Heart right ventricle (tissue), 16 donors: ENCODE measurements at regions not wholly inside any gene's neighbourhood (a gene's known extent, or its start where the extent isn't known, plus 50 kb on each side); places are given as distances from the start of the nearest gene placed in this dataset.
"Not testable (repeated sequence)": the region's sequence is repeated elsewhere in the genome, so short reads cannot be mapped to it uniquely, and the experiment has no call there.

Source experiments
- ATAC-seq, 8 donors: fragments of 200-7000 bp; cut with Tn5 transposase; one replicate each; pipeline ENCODE4 v1.9.1; 2020; ENCODE audit warnings: mild to moderate bottlenecking in 8 of 8, moderate library complexity in 8 of 8, moderate number of reproducible peaks in 1 of 8
- DNase-seq, 2 donors: peaks; one replicate each; pipeline ENCODE4 v3.0.0-alpha.2; 2020
- H3K27ac ChIP-seq, 10 donors: fragments of 200-600 bp; sonication (generic) in 2 of 10; one replicate each; pipeline versions ENCODE4 v1.5.0 to v1.8.0; 2020 to 2022; ENCODE audit warnings: mild to moderate bottlenecking in 3 of 10
- H3K27me3 ChIP-seq, 7 donors: fragments of 200-600 bp; one replicate each; pipeline ENCODE4 v1.8.0; 2021 to 2022; ENCODE audit warnings: mild to moderate bottlenecking in 2 of 7
- H3K36me3 ChIP-seq, 9 donors: fragments of 200-600 bp; sonication (generic) in 1 of 9; one replicate each; pipeline versions ENCODE4 v1.5.0 to v1.8.0; 2020 to 2022; ENCODE audit warnings: mild to moderate bottlenecking in 2 of 9
- H3K4me1 ChIP-seq, 9 donors: fragments of 200-600 bp; sonication (generic) in 1 of 9; one replicate each; pipeline versions ENCODE4 v1.5.0 to v1.8.0; 2020 to 2022; ENCODE audit warnings: mild to moderate bottlenecking in 4 of 9
- H3K4me3 ChIP-seq, 10 donors: fragments of 200-600 bp; sonication (generic) in 2 of 10; one replicate each; pipeline versions ENCODE4 v1.5.0 to v1.8.0; 2020 to 2022; ENCODE audit warnings: mild to moderate bottlenecking in 7 of 10, moderate library complexity in 2 of 10
- H3K9me3 ChIP-seq, 11 donors: fragments of 200-600 bp in 10 of 11; sonication (generic) in 2 of 11; one replicate each; pipeline versions ENCODE4 v1.5.0 to v1.8.0; 2013 to 2022; ENCODE audit warnings: mild to moderate bottlenecking in 2 of 11, control low read depth in 1 of 11, moderate library complexity in 1 of 11
- CTCF ChIP-seq, 9 donors: fragments of 200-600 bp; sonication (generic) in 2 of 9; IDR thresholded peaks; one replicate each; pipeline versions ENCODE4 v1.5.0 to v1.8.0; 2021 to 2022; ENCODE audit warnings: antibody characterized with exemption in 9 of 9, mild to moderate bottlenecking in 5 of 9, moderate library complexity in 1 of 9
- WGBS, 2 donors: extraction: QIAGEN DNeasy Blood & Tissue Kit; methylation state at CpG; one replicate each; pipeline ENCODE4 v1.1.7; 2013; ENCODE audit warnings: inconsistent platforms in 1 of 2; 5-methylcytosine and 5-hydroxymethylcytosine counted together
- intact Hi-C, 10 donors: fragments of 100-400 bp; cut with DNase I; formaldehyde crosslinking; loops; one replicate each; pipeline versions ENCODE4 v1.11.1 to v1.14.2; 2022
- donor health status: Arrhythmogenic right ventricular cardiomyopathy.
- donor health status: ischemic (EF 13 %, LVEDD 7.1; RV severe dilation, severe dysfunction).
- donor health status: healthy with polysubstance abuse.
- donor health status: DM: no; HTN: yes; CAD: no.
- donor health status: DM: no; HTN: no; CAD: no.
- donor health status: ischemic (EF 25% LVEDD 6.9; RV normal size, moderate dysfunction).
- donor health status: ischemic (EF 25% LVEDD 5.7; RV mildly dilated, moderate dysfunction).
- donor health status: healthy.
- donor health status: DM: yes; HTN: yes; CAD: no.
- donor health status: Ischemic cardiomyopathy.
- donor health status: ischemic (EF 35%, LVEDD 5.7; RV mildly dilated, moderate dysfunction).
- donor health status: nonischemic (EF 11% LVEDD 7.7; RV severe dilation, severe dysfunction).
- donor health status: DM: yes; HTN: yes; CAD: no.
- donor health status: PGD.
- donor health status: ischemic (EF 29% LVEDD 5.4; RV normal size, mild dysfunction).
- donor health status: nonischemic (EF 23%, LVEDD 6.1; RV moderate dilation, normal function).

- no peak overlapping the region for H3K4me3 ChIP-seq
- WGBS, 2 donors, result 66 to 76% methylated on average over 2 of the region's 2 CpGs
- H3K4me1 ChIP-seq, result no peaks in the 10 kb centered on the region
- H3K27ac ChIP-seq, result no peak overlapping the region
- no peak for TF ChIP-seq CTCF (IDR thresholded peaks at IDR 0.05)
- DNase-seq (no peak), ATAC-seq (no peak)
- no peaks in the 10 kb centered on the region for H3K36me3 ChIP-seq
- no peaks in the 10 kb centered on the region for H3K9me3 ChIP-seq
- intact Hi-C loops, result no loop called here
- no peaks in the 10 kb centered on the region for H3K27me3 ChIP-seq
These were observed 104.0 kb upstream of the SLC16A7 start for GRCh38 chr12:59491877-59492276.

- Histone ChIP-seq H3K4me3 (no peak overlapping the region), H3K36me3 (no peaks in the 10 kb centered on the region), H3K27me3 (no peaks in the 10 kb centered on the region), H3K9me3 (peaks cover 0 to 1% (median 0%) of the 10 kb centered on the region in 11 donors), H3K4me1 (no peaks in the 10 kb centered on the region), H3K27ac (no peak overlapping the region)
- 0 to 7% methylated on average over 1 of the region's 1 CpG for WGBS, 2 donors
- DNase-seq (no peak), ATAC-seq (no peak)
- intact Hi-C loops, result no loop called here
- no peak for TF ChIP-seq CTCF (IDR thresholded peaks at IDR 0.05)
These were observed 109.0 kb upstream of the SLC16A7 start for GRCh38 chr12:59486827-59487226.

- no peaks in the 10 kb centered on the region for H3K36me3 ChIP-seq
- intact Hi-C loops, result no loop called here
- H3K4me1 ChIP-seq, result no peaks in the 10 kb centered on the region
- H3K9me3 ChIP-seq, result peaks cover 0 to 9% (median 0%) of the 10 kb centered on the region in 11 donors
- H3K27me3 ChIP-seq, result no peaks in the 10 kb centered on the region
- H3K4me3 ChIP-seq, result no peak overlapping the region
- ATAC-seq (no peak), DNase-seq (no peak)
- no peak for TF ChIP-seq CTCF (IDR thresholded peaks at IDR 0.05)
- H3K27ac ChIP-seq, result no peak overlapping the region
These were observed 111.3 kb upstream of the SLC16A7 start for GRCh38 chr12:59484575-59484974.

GRCh38 chr12:59474236-59474635 is 121.6 kb upstream of the SLC16A7 start:
- ATAC-seq, H3K27ac ChIP-seq, H3K4me3 ChIP-seq, H3K36me3 ChIP-seq, DNase-seq, intact Hi-C loops, H3K4me1 ChIP-seq, H3K27me3 ChIP-seq: not testable (repeated sequence)
- peaks cover 0 to 32% (median 6%) of the 10 kb centered on the region in 11 donors for H3K9me3 ChIP-seq

GRCh38 chr12:59472273-59472672 is 123.6 kb upstream of the SLC16A7 start:
- Histone ChIP-seq H3K4me3 (no peak overlapping the region), H3K9me3 (peaks cover 0 to 32% (median 6%) of the 10 kb centered on the region in 11 donors), H3K27ac (no peak overlapping the region), H3K4me1 (peaks cover 0 to 4% (median 0%) of the 10 kb centered on the region in 9 donors), H3K36me3 (no peaks in the 10 kb centered on the region), H3K27me3 (no peaks in the 10 kb centered on the region)
- TF ChIP-seq CTCF (IDR thresholded peaks at IDR 0.05), result no peak
- WGBS, 2 donors, result 78 to 79% methylated on average over 5 of the region's 5 CpGs
- no peak for DNase-seq
- intact Hi-C loops, result no loop called here
- no peak for ATAC-seq
